ENCODE measurements at regions not wholly inside any gene's neighbourhood (a gene's known extent, or its start where the extent isn't known, plus 50 kb on each side); places are given as distances from the start of the nearest gene placed in this dataset.
"Not testable (repeated sequence)": the region's sequence is repeated elsewhere in the genome, so short reads cannot be mapped to it uniquely, and the experiment has no call there.

- DNase-seq (ENCODE audit: low read depth, low spot score), result no peak
Observed at GRCh38 chr6:154598399-154598798, 87.9 kb upstream of the CNKSR3 start.

- DNase-seq (ENCODE audit: low read depth, low spot score), result no peak
Observed at GRCh38 chr6:154602296-154602695, 91.8 kb upstream of the CNKSR3 start.

- DNase-seq (ENCODE audit: low read depth, low spot score), result no peak
Observed at GRCh38 chr6:154602708-154603107, 92.2 kb upstream of the CNKSR3 start.

- DNase-seq (ENCODE audit: low read depth, low spot score), result no peak
Observed at GRCh38 chr6:154604119-154604518, 93.6 kb upstream of the CNKSR3 start.

GRCh38 chr6:154605178-154605881, 94.8 kb upstream of the CNKSR3 start:
- DNase-seq (ENCODE audit: low read depth, low spot score), result no peak

- no peak for DNase-seq (ENCODE audit: low read depth, low spot score)
Observed at GRCh38 chr6:154605882-154606370, 95.4 kb upstream of the CNKSR3 start.

GRCh38 chr6:154606457-154606856, 96.0 kb upstream of the CNKSR3 start:
- no peak for DNase-seq (ENCODE audit: low read depth, low spot score)

GRCh38 chr6:154606860-154607259, 96.4 kb upstream of the CNKSR3 start:
- no peak for DNase-seq (ENCODE audit: low read depth, low spot score)

GRCh38 chr6:154611241-154611640, 100.8 kb upstream of the CNKSR3 start:
- DNase-seq (ENCODE audit: low read depth, low spot score), result no peak

GRCh38 chr6:154611847-154612246, 101.4 kb upstream of the CNKSR3 start:
- no peak for DNase-seq (ENCODE audit: low read depth, low spot score)

GRCh38 chr6:154613137-154613676, 102.7 kb upstream of the CNKSR3 start:
- DNase-seq (ENCODE audit: low read depth, low spot score), result no peak

- DNase-seq (ENCODE audit: low read depth, low spot score), result no peak
Observed at GRCh38 chr6:154614101-154614500, 103.6 kb upstream of the CNKSR3 start.

- DNase-seq (ENCODE audit: low read depth, low spot score), result no peak
Observed at GRCh38 chr6:154614641-154615040, 104.2 kb upstream of the CNKSR3 start.

- peak; percentile 46 for DNase-seq (ENCODE audit: low read depth, low spot score)
Observed at GRCh38 chr6:154615483-154616025, 105.1 kb upstream of the CNKSR3 start.

- DNase-seq (ENCODE audit: low read depth, low spot score), result no peak
Observed at GRCh38 chr6:154617175-154617574, 106.7 kb upstream of the CNKSR3 start.

- DNase-seq (ENCODE audit: low read depth, low spot score), result no peak
Observed at GRCh38 chr6:154619146-154619545, 108.7 kb upstream of the CNKSR3 start.

- no peak for DNase-seq (ENCODE audit: low read depth, low spot score)
Observed at GRCh38 chr6:154621686-154622085, 111.2 kb upstream of the CNKSR3 start.

GRCh38 chr6:154622618-154623336, 110.4 kb upstream of the SCAF8 start:
- no peak for DNase-seq (ENCODE audit: low read depth, low spot score)

GRCh38 chr6:154623391-154623790, 109.8 kb upstream of the SCAF8 start:
- DNase-seq (ENCODE audit: low read depth, low spot score), result no peak

- DNase-seq (ENCODE audit: low read depth, low spot score), result no peak
Observed at GRCh38 chr6:154624038-154624599, 109.1 kb upstream of the SCAF8 start.

GRCh38 chr6:154624727-154625126, 108.5 kb upstream of the SCAF8 start:
- DNase-seq (ENCODE audit: low read depth, low spot score), result not testable (repeated sequence)

GRCh38 chr6:154625721-154626120, 107.5 kb upstream of the SCAF8 start:
- no peak for DNase-seq (ENCODE audit: low read depth, low spot score)

Data from smooth muscle cell of the brain vasculature (primary cell).